ENCODE measurements at regions not wholly inside any gene's neighbourhood (a gene's known extent, or its start where the extent isn't known, plus 50 kb on each side); places are given as distances from the start of the nearest gene placed in this dataset.
A peak's percentile ranks its signal among the peaks of the same experiment; 100 is the strongest.
"Not testable (repeated sequence)": the region's sequence is repeated elsewhere in the genome, so short reads cannot be mapped to it uniquely, and the experiment has no call there.

DNA sequence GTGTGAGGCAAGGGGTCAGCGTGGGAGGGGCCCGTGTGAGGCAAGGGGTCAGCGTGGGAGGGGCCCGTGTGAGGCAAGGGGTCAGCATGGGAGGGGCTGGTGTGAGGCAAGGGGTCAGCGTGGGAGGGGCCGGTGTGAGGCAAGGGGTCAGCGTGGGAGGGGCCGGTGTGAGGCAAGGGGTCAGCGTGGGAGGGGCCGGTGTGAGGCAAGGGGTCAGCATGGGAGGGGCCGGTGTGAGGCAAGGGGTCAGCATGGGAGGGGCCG is 119.2 kb downstream of the SEPTIN14 start:
- H3K36me3 ChIP-seq: not testable (repeated sequence)

DNA sequence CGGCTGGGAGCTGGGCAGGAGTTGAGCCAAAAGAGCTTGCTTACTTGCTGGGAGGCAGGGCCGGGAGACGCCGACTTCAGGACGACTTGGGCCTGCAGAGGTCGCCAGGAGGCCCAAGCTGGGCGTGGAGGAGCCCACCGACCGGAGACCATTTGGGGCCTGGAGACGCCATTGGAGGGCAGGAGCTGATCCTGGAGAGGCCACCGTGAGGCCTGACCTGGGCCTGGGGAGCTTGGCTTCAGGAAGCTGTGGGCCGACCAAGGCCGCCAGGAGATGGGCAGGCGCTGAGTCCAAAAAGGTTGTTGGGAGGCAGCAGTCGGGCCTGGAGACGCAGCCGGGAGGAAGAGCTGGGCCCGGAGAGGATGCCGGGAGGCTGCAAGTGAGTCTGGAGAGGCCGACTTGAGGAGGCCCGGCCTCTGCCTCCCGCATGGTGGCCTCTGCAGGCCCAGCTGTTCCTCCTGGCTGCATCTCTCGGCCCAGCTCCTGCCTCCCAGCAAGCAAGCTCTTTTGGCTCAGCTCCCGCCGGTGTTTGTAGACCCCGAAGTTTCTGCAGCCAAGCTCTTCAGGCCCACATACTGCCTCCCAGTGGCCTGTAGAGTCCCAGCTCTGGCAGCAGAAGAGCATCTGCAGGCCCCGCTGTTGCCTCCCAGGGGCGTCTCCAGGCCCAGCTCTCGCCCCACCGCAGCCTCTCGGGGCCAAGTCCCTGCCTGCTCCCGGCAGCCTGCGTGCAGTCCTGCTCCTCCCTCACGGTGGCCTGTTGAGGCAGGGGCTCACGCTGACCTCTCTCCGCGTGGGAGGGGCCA is 119.7 kb downstream of the SEPTIN14 start:
- H3K4me1 ChIP-seq; H3K9me3 ChIP-seq (replicated peaks); H3K36me3 ChIP-seq; H3K4me3 ChIP-seq; H3K27me3 ChIP-seq; DNase-seq; H3K27ac ChIP-seq: not testable (repeated sequence)

More for the DNA sequence above, 119.2 kb downstream of the SEPTIN14 start:
- H3K4me1 ChIP-seq; H3K27me3 ChIP-seq; DNase-seq; H3K27ac ChIP-seq; H3K9me3 ChIP-seq (replicated peaks); H3K4me3 ChIP-seq: not testable (repeated sequence)

DNA sequence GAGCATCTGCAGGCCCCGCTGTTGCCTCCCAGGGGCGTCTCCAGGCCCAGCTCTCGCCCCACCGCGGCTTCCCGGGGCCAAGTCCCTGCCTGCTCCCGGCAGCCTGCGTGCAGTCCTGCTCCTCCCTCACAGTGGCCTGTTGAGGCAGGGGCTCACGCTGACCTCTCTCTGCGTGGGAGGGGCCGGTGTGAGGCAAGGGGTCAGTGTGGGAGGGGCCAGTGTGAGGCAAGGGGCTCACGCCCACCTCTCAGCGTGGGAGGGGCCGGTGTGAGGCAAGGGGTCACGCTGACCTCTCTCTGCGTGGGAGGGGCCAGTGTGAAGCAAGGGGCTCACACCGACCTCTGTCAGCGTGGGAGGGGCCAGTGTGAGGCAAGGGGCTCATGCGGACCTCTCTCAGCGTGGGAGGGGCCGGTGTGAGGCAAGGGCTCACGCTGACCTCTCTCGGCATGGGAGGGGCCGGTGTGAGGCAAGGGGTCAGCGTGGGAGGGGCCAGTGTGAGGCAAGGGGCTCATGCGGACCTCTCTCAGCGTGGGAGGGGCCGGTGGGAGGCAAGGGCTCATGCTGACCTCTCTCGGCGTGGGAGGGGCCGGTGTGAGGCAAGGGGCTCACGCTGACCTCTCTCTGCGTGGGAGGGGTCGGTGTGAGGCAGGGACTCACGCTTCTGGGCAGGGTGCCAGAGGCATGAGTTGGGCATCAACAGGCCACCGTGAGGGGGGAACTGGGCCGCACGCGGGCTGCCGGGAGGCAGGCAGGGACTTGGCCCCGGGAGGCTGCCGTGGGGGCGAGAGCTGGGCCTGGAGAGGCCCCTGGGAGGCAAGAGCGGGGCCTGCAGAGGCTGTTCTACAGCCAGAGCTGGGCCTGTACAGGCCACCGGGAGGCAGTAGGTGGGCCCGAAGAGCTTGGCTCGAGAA is 120.6 kb downstream of the SEPTIN14 start:
- H3K27me3 ChIP-seq, H3K4me1 ChIP-seq: not testable (repeated sequence)

DNA sequence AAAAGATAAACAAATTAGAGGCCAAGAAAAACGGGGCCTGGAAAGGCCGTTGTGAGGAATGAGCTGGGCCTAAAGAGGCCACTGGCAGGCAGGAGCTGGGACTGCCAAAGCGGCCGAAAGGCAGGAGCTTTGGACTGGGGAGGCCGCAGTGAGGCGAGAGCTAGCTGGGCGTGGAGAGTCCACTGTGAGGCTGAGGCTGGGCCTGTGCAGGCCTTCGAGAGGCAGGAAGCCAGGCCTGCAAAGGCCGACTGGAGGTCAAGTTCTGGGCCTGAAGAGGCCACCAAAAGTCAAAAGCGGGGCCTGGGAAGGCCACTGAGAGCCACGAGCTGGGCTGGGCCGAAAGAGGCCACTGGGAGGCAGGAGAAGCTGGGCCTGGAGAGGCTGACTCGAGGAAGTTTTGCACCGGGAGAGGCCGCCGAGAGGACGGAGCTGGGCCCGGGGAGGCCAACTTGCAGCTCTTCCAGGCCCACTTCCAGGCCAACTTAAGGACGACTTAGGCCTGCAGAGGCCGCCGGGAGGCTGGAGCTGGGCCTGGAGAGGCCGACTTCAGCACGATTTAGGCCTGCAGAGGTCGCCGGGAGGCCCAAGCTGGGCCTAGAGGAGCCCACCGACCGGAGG is 121.8 kb downstream of the SEPTIN14 start:
- DNase-seq; H3K27ac ChIP-seq; H3K4me1 ChIP-seq; H3K27me3 ChIP-seq; H3K36me3 ChIP-seq; H3K4me3 ChIP-seq; H3K9me3 ChIP-seq (replicated peaks): not testable (repeated sequence)

More for the DNA sequence above, 120.6 kb downstream of the SEPTIN14 start:
- not testable (repeated sequence) for H3K4me3 ChIP-seq; H3K9me3 ChIP-seq (replicated peaks); H3K36me3 ChIP-seq; H3K27ac ChIP-seq; DNase-seq

DNA sequence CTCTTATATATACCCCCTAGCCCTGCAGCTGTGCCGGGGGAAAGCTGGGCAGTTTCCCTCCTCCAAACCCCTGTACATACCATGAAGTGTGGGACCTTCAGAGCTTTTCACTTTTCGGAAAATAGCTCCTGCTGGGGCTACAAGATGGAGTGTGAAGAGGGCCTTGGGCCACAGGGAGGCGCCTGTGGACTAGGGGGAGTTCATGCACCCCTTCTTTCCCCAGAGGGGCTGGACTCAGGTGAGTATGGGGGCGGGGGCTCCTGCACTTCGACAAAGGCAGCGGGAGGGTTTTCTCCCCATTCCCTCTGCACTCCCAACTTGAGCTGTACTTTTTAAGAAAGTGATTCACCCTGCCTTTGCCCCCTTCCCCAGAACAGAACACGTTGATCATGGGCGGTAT is 122.5 kb downstream of the SEPTIN14 start:
- H3K4me1 ChIP-seq; H3K9me3 ChIP-seq (replicated peaks); H3K4me3 ChIP-seq; DNase-seq; H3K27me3 ChIP-seq; H3K36me3 ChIP-seq; H3K27ac ChIP-seq: not testable (repeated sequence)

DNA sequence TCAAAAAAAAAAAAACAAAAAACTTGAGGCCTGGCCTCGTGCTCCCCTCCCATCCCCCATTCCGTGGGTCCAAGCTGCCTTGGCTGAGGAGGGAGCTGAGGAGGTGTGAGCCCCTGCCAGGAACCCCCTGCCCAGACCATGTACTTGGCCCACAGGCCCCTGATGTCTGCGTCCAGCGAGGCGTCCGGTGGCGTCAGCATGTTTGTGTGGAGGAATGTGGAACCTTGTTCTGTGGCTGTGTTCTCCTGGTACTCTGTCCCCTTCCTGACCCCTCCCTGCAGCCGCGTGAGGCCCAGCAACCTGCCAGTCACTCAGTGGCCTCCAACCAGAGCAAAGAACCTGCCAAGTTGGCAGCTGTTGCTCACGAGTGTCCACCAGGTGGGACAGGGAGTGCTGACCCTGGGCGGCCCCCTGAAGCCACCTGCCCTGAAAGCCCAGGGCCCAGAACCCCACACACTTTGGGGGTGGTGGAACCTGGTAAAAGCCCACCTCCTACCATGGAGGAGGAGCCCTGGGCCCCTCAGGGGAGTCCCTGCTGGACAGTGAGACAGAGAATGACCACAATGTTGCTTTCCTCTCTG is 125.8 kb downstream of the SEPTIN14 start:
- not testable (repeated sequence) for H3K27me3 ChIP-seq; H3K27ac ChIP-seq; H3K9me3 ChIP-seq (replicated peaks); H3K36me3 ChIP-seq; DNase-seq; H3K4me1 ChIP-seq; H3K4me3 ChIP-seq

DNA sequence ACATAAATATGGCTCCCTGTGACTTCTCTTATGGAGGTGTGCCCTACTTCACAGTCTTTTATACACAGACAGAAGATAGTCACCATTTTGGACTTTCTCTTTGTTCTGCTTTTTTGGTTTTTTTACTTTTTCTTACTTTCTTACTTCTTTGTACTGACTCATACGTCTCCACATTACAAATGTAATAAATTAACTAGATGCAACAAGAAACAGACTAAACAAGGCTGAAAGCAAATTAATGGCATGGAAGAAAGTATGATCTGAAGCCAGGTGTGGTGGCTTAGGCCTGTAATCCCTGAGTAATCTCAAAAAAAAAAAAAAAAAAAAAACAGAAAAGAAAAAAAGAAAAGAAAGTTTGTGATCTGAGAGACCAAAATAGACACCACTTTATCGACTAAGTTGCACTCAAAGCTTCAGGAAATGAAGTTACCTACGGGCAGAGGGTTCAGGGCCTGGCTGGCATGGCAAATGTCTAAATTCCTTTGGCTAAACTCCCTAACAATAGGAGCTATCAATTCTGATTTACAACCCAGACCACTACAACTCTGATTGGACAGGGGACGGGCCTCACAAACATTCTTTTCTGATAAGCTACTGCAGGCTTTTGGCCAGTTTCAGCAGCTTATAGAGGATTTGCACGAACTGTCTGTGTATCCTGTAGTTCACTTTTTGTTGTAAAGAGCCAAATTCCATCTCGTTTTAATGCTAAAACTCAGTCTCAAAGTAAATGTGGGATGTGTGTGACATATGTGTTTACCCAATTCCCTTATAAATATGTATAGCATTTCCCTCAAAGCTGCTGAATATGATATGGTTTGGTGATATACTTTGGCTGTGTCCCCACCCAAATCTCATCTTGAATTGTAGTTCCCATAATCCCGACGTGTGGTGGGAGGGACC is 129.1 kb downstream of the SEPTIN14 start:
- Histone ChIP-seq H3K27me3 (no peaks in the 10 kb centered on the region), H3K27ac (no peak overlapping the region)

DNA sequence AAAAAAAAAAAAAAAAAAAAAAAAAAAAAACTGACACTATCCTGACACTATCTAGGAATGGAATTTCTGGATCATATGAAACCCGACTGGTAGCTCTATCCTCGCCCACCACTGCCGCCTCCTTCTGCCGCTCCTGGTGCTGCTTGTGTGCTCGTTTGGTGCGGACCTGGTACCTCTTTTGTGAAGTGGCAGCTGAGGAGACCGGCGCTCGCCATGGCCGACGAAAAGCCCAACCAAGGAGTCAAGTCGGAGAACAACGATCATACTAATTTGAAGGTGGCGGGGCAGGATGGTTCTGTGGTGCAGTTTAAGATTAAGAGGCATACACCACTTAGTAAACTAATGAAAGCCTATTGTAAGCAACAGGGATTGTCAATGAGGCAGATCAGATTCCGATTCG is 130.6 kb downstream of the SEPTIN14 start:
- H3K27me3 ChIP-seq: no peaks in the 10 kb centered on the region
- no peaks in the 10 kb centered on the region for H3K36me3 ChIP-seq
- no peaks in the 10 kb centered on the region for H3K9me3 ChIP-seq (replicated peaks)
- H3K27ac ChIP-seq: no peak overlapping the region
- H3K4me1 ChIP-seq: no peaks in the 10 kb centered on the region
- no peak for DNase-seq
- H3K4me3 ChIP-seq: no peak overlapping the region

More for the DNA sequence above, 129.1 kb downstream of the SEPTIN14 start:
- Histone ChIP-seq H3K9me3 (replicated peaks) (no peaks in the 10 kb centered on the region), H3K4me3 (no peak overlapping the region), H3K4me1 (no peaks in the 10 kb centered on the region), H3K36me3 (no peaks in the 10 kb centered on the region)
- DNase-seq: no peak

DNA sequence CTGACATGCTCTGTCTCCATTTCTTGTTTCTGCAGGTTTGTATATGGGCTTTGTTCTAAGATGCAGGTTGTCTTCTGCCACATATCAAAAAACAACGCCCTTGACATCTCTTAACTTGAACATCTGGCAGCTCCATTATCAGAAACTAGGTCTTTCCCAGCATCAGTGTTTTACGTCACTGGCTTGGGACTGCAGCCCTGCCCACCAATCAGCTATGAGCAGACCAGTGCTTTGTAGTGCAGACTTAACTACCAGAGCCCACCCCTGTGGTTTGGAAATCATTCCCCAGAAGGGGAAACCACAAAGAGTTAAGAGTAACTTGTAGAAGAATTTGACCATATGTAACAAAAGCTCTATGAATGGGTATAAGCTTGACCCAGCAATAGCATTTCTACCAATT is 132.4 kb downstream of the SEPTIN14 start:
- H3K27me3 ChIP-seq: no peaks in the 10 kb centered on the region
- no peak overlapping the region for H3K4me3 ChIP-seq
- H3K36me3 ChIP-seq: no peaks in the 10 kb centered on the region
- peak in 1 of 2 experiments; percentile 8 for DNase-seq
- H3K27ac ChIP-seq: no peak overlapping the region
- H3K4me1 ChIP-seq: no peaks in the 10 kb centered on the region
- H3K9me3 ChIP-seq (replicated peaks): no peaks in the 10 kb centered on the region

DNA sequence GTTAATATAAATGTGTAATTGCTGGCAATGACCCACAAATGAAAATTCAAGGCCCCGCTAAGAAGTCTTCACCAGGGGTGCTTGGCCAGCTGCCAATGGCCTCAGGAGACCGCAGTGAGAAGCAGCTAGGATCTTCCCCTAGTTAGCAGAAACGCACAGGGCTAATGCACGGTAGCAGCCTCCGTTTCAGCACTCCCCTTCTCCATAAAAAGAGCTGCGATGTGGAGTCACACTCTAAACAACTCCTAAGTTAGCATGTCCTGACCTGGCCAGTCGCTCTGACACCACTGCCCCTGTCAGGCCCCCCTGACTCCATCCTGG is 139.0 kb downstream of the SEPTIN14 start:
- no peaks in the 10 kb centered on the region for H3K4me1 ChIP-seq
- no peaks in the 10 kb centered on the region for H3K9me3 ChIP-seq (replicated peaks)
- no peak overlapping the region for H3K4me3 ChIP-seq
- H3K27ac ChIP-seq: no peak overlapping the region
- peak in 1 of 2 experiments; percentile 44 for DNase-seq
- H3K36me3 ChIP-seq: no peaks in the 10 kb centered on the region
- H3K27me3 ChIP-seq: no peaks in the 10 kb centered on the region

DNA sequence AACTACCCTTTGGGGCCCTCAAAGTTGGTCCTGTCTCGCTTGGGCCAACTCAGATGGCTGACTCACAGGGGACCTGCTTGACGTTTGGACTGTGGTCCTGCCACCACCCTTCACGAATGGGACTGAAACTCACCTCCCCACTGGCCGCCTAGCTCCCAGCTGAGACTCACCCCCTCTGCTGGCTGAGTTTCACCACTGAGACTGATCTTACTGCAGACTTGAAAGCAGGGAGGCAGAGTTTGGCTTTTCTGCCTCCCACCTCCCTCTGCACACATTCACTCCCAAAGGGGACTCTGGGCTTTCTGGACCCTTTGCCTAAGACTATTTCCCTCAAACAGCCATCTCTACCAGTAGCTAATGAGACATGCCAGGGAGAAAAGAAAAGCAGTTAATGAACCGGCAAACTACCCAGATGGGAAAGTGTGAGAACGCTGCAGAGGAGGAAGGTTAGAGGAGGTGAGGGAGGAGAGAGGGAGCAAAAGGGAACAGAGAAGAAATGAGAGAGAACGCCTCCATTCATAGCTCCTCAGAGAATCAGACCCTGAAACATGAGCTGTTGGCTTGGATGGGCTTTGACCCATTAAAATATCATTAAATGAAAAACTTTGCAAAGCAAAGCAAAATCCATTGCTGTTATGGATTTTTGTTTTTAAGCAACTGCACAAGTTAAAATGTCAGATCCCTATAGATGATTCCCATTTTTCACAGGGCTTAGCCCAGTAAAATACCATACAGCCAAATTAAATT is 139.5 kb downstream of the SEPTIN14 start:
- not testable (repeated sequence) for H3K27me3 ChIP-seq; H3K4me1 ChIP-seq; DNase-seq; H3K4me3 ChIP-seq; H3K27ac ChIP-seq; H3K36me3 ChIP-seq; H3K9me3 ChIP-seq (replicated peaks)

DNA sequence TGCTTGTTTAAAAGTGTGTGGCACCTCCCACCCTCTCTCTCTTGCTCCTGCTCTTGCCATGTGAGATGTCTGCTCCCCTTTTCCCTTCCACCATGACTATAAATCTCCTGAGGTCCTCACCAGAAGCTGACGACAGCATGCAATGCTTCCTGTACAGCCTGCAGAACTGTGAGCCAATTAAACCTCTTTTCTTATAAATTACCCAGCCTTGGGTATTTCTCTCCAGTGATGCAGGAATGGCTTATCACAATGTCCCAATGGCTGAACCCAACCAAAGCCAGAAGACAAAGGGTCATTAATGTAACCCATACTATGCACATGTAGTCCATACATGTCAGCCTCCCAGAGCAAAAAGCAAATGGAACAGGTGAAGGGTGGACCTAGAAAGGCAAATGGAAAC is 141.5 kb downstream of the SEPTIN14 start:
- not testable (repeated sequence) for H3K4me1 ChIP-seq; H3K4me3 ChIP-seq; H3K36me3 ChIP-seq; H3K27ac ChIP-seq; H3K9me3 ChIP-seq (replicated peaks); DNase-seq; H3K27me3 ChIP-seq

DNA sequence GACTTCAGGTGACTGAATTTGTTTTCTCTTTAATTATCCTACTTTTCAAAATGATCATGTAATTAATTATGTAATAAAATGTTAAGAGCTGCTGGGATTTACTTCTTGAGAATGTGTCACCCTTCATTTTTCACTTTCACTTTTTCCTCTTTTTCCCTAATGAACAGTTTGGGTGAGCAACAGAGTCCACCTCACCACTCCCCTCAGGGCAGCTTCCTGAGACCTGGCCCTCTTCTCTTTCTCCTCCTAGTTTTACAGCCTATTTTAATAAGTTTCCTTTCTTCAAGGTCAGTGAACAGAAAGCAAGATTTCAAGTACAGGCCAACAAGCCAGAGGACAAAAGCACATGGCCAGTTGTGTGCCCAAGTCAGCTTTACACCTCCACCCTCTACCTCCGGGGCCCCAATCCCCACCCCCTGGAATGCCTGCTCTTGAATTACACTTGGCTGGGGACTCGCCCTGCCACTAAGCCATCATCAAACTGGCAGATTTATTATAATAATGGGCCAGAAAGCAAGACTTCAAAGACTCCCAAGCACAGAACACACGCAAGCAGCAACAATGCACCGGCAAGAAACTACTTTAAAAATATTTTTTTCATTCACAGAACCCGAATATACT is 143.1 kb upstream of the VOPP1 start:
- H3K27me3 ChIP-seq; H3K4me1 ChIP-seq; H3K36me3 ChIP-seq; H3K27ac ChIP-seq; H3K4me3 ChIP-seq; H3K9me3 ChIP-seq (replicated peaks); DNase-seq: not testable (repeated sequence)

Measured in SJCRH30 (cell line).